HCT116 (cell line): ENCODE measurements at regions not wholly inside any gene's neighbourhood (a gene's known extent, or its start where the extent isn't known, plus 50 kb on each side); places are given as distances from the start of the nearest gene placed in this dataset.

Experiments
- CTCF ChIP-seq, 3 experiments: fragments of 200-600 bp in 1 of 3; sonication (generic) in 1 of 3; IDR thresholded peaks in 2 of 3; conservative IDR thresholded peaks in 1 of 3; 2 replicates each; pipeline ENCODE4 v1.5.1; 2012 to 2017; ENCODE audit warnings: low read depth in 2 of 3, low read length in 2 of 3, antibody characterized with exemption in 1 of 3, borderline replicate concordance in 1 of 3, control low read depth in 1 of 3, mild to moderate bottlenecking in 1 of 3, mixed read lengths in 1 of 3, mixed run types in 1 of 3, moderate library complexity in 1 of 3; ENCODE audit not compliant: insufficient read depth in 1 of 3
- EZH2 ChIP-seq: fragments of 200-600 bp; sonication (generic); IDR thresholded peaks from 2 replicates; pipeline ENCODE4 v1.6.1; 2017; ENCODE audit warnings: antibody characterized with exemption, mixed run types
- POLR2AphosphoS5 ChIP-seq: IDR thresholded peaks from 2 replicates; pipeline ENCODE4 v1.6.1; 2011; ENCODE audit warnings: mild to moderate bottlenecking, low read depth, low read length, moderate library complexity
- RAD21 ChIP-seq: IDR thresholded peaks from 2 replicates; pipeline ENCODE4 v1.6.1; 2012; ENCODE audit warnings: low read depth, mild to moderate bottlenecking
- REST ChIP-seq: IDR thresholded peaks from 2 replicates; pipeline ENCODE4 v1.6.1; 2012; ENCODE audit warnings: low read depth
- SIN3A ChIP-seq: IDR thresholded peaks from 2 replicates; pipeline ENCODE4 v1.6.1; 2012; ENCODE audit warnings: low read depth
- TCF7L2 ChIP-seq: IDR thresholded peaks from 2 replicates; pipeline ENCODE4 v1.7.0; 2011; ENCODE audit warnings: borderline replicate concordance, inconsistent platforms; ENCODE audit not compliant: insufficient read depth, insufficient read length; ENCODE audit errors: extremely low read depth
- ZFX ChIP-seq: fragments of 450-650 bp; IDR thresholded peaks from 2 replicates; pipeline ENCODE4 v1.6.1; 2017
- TF ChIP-seq, protein P1 (sequence below): IDR thresholded peaks from 2 replicates; pipeline ENCODE4 v1.6.1; 2011; ENCODE audit warnings: mild to moderate bottlenecking, low read length, moderate library complexity; ENCODE audit not compliant: insufficient replicate concordance; ENCODE audit errors: extremely low read depth

- TF ChIP-seq CTCF (IDR thresholded peaks at IDR 0.05 in 2 of 3, conservative IDR thresholded peaks at IDR 0.05 in 1 of 3; ENCODE audit: borderline replicate concordance in 1 of 3, insufficient read depth in 1 of 3, low read depth in 2 of 3, low read length in 2 of 3) = no peak
- no peak for TF ChIP-seq REST
- TF ChIP-seq TCF7L2 = no peak
- TF ChIP-seq POLR2AphosphoS5 = no peak
- no peak for TF ChIP-seq SIN3A
- TF ChIP-seq RAD21 = no peak
- TF ChIP-seq ZFX = no peak
- TF ChIP-seq, protein P1, sequence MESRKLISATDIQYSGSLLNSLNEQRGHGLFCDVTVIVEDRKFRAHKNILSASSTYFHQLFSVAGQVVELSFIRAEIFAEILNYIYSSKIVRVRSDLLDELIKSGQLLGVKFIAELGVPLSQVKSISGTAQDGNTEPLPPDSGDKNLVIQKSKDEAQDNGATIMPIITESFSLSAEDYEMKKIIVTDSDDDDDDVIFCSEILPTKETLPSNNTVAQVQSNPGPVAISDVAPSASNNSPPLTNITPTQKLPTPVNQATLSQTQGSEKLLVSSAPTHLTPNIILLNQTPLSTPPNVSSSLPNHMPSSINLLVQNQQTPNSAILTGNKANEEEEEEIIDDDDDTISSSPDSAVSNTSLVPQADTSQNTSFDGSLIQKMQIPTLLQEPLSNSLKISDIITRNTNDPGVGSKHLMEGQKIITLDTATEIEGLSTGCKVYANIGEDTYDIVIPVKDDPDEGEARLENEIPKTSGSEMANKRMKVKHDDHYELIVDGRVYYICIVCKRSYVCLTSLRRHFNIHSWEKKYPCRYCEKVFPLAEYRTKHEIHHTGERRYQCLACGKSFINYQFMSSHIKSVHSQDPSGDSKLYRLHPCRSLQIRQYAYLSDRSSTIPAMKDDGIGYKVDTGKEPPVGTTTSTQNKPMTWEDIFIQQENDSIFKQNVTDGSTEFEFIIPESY = no peak
- TF ChIP-seq EZH2 = no peak
These were observed 468.8 kb upstream of the AUTS2 start for GRCh38 chr7:69129524-69129923.
